SK-N-SH treated with all-trans-retinoic acid at 6 μM for 48 hours (cell line): ENCODE measurements at regions not wholly inside any gene's neighbourhood (a gene's known extent, or its start where the extent isn't known, plus 50 kb on each side); places are given as distances from the start of the nearest gene placed in this dataset.

Experiments used
- ATAC-seq: fragments of 200-7000 bp; cut with Tn5 transposase; 3 replicates; pipeline ENCODE4 v1.9.1; 2020; ENCODE audit warnings: mild to moderate bottlenecking, moderate library complexity
- ARNTL ChIP-seq: fragments of 450-650 bp; formaldehyde crosslinking; IDR thresholded peaks from 2 replicates; pipeline ENCODE4 v1.5.0; 2020; ENCODE audit warnings: low read depth, mild to moderate bottlenecking, moderate library complexity, borderline replicate concordance
- BACH2 ChIP-seq: fragments of 250-450 bp; sonication (Bioruptor Pico); IDR thresholded peaks from 2 replicates; pipeline ENCODE4 v1.9.0; 2021; ENCODE audit warnings: mild to moderate bottlenecking, borderline replicate concordance
- CREB5 ChIP-seq: fragments of 250-450 bp; sonication (Bioruptor Pico); IDR thresholded peaks from 2 replicates; pipeline ENCODE4 v1.5.1; 2020; ENCODE audit warnings: low read depth, mild to moderate bottlenecking, moderate library complexity
- CSRNP3 ChIP-seq: fragments of 250-450 bp; sonication (Bioruptor Pico); IDR thresholded peaks from 2 replicates; pipeline ENCODE4 v1.5.1; 2021; ENCODE audit warnings: mild to moderate bottlenecking, moderate library complexity
- ESRRG ChIP-seq: fragments of 250-450 bp; sonication (Bioruptor Pico); IDR thresholded peaks from 2 replicates; pipeline ENCODE4 v1.6.1; 2021; ENCODE audit warnings: mild to moderate bottlenecking
- GLIS3 ChIP-seq: fragments of 250-450 bp; sonication (Bioruptor Pico); IDR thresholded peaks from 2 replicates; pipeline ENCODE4 v1.5.0; 2020; ENCODE audit warnings: mild to moderate bottlenecking, moderate library complexity
- ISL1 ChIP-seq: fragments of 250-450 bp; sonication (Bioruptor Pico); IDR thresholded peaks from 2 replicates; pipeline ENCODE4 v2.1.2; 2022; ENCODE audit warnings: mild to moderate bottlenecking, moderate library complexity
- OSR1 ChIP-seq: fragments of 250-450 bp; sonication (Bioruptor Pico); IDR thresholded peaks from 2 replicates; pipeline ENCODE4 v1.8.0; 2022; ENCODE audit warnings: moderate library complexity, mild to moderate bottlenecking, inconsistent platforms
- PPARA ChIP-seq: fragments of 250-450 bp; sonication (Bioruptor Pico); IDR thresholded peaks from 2 replicates; pipeline ENCODE4 v1.5.0; 2020; ENCODE audit warnings: mild to moderate bottlenecking, borderline replicate concordance
- SNAI2 ChIP-seq: fragments of 250-450 bp; sonication (Bioruptor Pico); IDR thresholded peaks from 2 replicates; pipeline ENCODE4 v1.5.0; 2020; ENCODE audit warnings: mild to moderate bottlenecking, moderate library complexity
- TCF4 ChIP-seq: fragments of 250-450 bp; sonication (Bioruptor Pico); IDR thresholded peaks from 2 replicates; pipeline ENCODE4 v1.8.0; 2021; ENCODE audit warnings: mild to moderate bottlenecking, moderate library complexity, borderline replicate concordance
- TOX ChIP-seq: fragments of 250-450 bp; sonication (Bioruptor Pico); IDR thresholded peaks from 2 replicates; pipeline ENCODE4 v1.8.0; 2021; ENCODE audit warnings: mild to moderate bottlenecking, moderate library complexity, borderline replicate concordance
- ZC3H10 ChIP-seq: fragments of 250-450 bp; sonication (Bioruptor Pico); IDR thresholded peaks from 2 replicates; pipeline ENCODE4 v1.5.1; 2021; ENCODE audit warnings: mild to moderate bottlenecking, moderate library complexity
- ZFP3 ChIP-seq: fragments of 250-450 bp; sonication (Bioruptor Pico); IDR thresholded peaks from 2 replicates; pipeline ENCODE4 v1.5.0; 2020; ENCODE audit warnings: mild to moderate bottlenecking, moderate library complexity
- ZFP30 ChIP-seq: fragments of 450-650 bp; formaldehyde crosslinking; IDR thresholded peaks from 2 replicates; pipeline ENCODE4 v1.5.0; 2022; ENCODE audit warnings: mild to moderate bottlenecking, moderate library complexity
- ZNF70 ChIP-seq: fragments of 450-650 bp; formaldehyde crosslinking; IDR thresholded peaks from 2 replicates; pipeline ENCODE4 v1.5.0; 2020; ENCODE audit warnings: mild to moderate bottlenecking, moderate library complexity
- ZNF8 ChIP-seq: fragments of 450-650 bp; formaldehyde crosslinking; IDR thresholded peaks from 2 replicates; pipeline ENCODE4 v1.5.0; 2020; ENCODE audit warnings: mild to moderate bottlenecking, moderate library complexity
- TF ChIP-seq, protein P1 (sequence below): fragments of 250-450 bp; sonication (Bioruptor Pico); IDR thresholded peaks from 2 replicates; pipeline ENCODE4 v1.5.0; 2020; ENCODE audit warnings: mild to moderate bottlenecking, moderate library complexity
- TF ChIP-seq, protein P2 (sequence below): fragments of 250-450 bp; sonication (Bioruptor Pico); IDR thresholded peaks from 2 replicates; pipeline ENCODE4 v1.8.0; 2021; ENCODE audit warnings: low read depth, mild to moderate bottlenecking, moderate library complexity, borderline replicate concordance

DNA sequence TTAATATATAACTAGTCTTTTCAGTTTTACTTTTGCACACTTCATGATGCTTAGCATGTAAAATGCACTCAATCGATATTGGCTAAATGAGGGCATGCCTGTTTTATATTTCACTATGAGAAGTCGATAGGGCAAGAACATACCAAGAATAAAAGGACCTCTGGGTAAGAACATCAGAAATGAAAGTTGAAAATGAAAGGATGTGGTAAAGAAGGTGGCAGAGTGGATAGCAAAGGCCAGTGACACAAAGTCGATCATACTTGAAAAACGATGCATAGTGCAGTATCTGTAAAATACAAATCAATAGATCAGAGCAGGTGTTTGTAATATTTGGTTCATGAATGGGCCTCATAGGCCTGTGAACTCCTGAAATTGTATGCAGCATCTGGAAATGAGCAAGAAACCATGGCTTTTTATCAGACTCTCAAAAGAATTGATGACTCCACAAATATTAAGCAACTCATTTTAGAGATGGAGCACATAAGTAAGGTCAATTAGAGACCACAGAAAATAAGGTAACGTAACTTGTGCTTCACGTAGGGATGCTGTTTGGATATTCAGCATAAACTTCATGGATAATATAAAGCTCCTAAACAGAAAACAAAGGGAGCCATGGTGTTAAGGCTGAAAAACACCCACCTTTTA lies 653.4 kb downstream of the NYAP2 start (continued):
- no peak for TF ChIP-seq CSRNP3
- TF ChIP-seq BACH2 (CRISPR knock-in tag) = no peak
- TF ChIP-seq ISL1 (CRISPR knock-in tag) = no peak
- TF ChIP-seq SNAI2 (CRISPR knock-in tag) = no peak
- TF ChIP-seq GLIS3 (CRISPR knock-in tag) = no peak
- TF ChIP-seq TCF4 (CRISPR knock-in tag) = no peak
- no peak for TF ChIP-seq ESRRG (CRISPR knock-in tag)
- no peak for TF ChIP-seq ZC3H10

DNA sequence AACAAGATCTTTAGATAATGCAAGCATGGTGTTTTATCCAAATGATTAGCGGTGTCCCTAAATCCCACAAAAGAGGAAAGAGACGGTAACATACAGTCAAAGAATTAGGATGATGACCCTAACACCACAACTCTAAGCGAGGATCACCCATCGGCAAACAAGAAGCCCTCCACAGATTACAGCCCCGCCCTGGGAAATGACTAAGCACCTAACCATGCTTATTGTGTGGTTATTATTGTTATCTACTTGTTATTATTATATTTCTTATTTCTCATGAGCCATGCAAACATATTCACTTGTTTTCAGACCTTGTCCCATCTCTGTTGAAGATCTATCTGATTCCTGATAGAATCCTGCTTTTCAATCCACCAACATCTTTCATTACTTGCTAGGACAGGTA lies 651.3 kb downstream of the NYAP2 start:
- no peak for ATAC-seq
- TF ChIP-seq GLIS3 (CRISPR knock-in tag) (no peak), ESRRG (CRISPR knock-in tag) (no peak), ARNTL (CRISPR knock-in tag) (no peak), ZC3H10 (no peak), ZFP3 (CRISPR knock-in tag) (no peak), TCF4 (CRISPR knock-in tag) (no peak)

DNA sequence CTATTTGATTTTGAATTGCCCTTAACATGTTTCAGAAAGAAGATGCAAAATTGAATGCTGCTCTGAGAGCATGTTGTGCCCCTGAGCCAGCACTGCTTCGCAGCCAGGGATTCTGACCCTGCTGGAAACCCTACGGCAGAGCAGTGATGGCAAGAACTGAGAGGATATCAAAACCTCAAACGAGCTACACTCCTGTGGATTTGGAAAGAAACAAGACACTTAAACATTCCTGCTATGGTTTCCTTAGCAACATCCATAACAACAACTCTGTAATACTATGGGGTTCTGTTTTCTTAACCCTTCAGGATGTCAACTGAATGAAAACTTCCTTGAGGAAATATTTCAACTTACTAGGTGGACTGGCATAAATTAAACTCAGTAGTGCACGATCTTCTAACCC lies 649.1 kb downstream of the NYAP2 start:
- peak; percentile 97 for ATAC-seq
- TF ChIP-seq, protein P1, sequence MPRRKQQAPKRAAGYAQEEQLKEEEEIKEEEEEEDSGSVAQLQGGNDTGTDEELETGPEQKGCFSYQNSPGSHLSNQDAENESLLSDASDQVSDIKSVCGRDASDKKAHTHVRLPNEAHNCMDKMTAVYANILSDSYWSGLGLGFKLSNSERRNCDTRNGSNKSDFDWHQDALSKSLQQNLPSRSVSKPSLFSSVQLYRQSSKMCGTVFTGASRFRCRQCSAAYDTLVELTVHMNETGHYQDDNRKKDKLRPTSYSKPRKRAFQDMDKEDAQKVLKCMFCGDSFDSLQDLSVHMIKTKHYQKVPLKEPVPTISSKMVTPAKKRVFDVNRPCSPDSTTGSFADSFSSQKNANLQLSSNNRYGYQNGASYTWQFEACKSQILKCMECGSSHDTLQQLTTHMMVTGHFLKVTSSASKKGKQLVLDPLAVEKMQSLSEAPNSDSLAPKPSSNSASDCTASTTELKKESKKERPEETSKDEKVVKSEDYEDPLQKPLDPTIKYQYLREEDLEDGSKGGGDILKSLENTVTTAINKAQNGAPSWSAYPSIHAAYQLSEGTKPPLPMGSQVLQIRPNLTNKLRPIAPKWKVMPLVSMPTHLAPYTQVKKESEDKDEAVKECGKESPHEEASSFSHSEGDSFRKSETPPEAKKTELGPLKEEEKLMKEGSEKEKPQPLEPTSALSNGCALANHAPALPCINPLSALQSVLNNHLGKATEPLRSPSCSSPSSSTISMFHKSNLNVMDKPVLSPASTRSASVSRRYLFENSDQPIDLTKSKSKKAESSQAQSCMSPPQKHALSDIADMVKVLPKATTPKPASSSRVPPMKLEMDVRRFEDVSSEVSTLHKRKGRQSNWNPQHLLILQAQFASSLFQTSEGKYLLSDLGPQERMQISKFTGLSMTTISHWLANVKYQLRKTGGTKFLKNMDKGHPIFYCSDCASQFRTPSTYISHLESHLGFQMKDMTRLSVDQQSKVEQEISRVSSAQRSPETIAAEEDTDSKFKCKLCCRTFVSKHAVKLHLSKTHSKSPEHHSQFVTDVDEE = no peak
- TF ChIP-seq SNAI2 (CRISPR knock-in tag) (no peak), GLIS3 (CRISPR knock-in tag) (no peak), OSR1 (no peak), ISL1 (CRISPR knock-in tag) (no peak)

DNA sequence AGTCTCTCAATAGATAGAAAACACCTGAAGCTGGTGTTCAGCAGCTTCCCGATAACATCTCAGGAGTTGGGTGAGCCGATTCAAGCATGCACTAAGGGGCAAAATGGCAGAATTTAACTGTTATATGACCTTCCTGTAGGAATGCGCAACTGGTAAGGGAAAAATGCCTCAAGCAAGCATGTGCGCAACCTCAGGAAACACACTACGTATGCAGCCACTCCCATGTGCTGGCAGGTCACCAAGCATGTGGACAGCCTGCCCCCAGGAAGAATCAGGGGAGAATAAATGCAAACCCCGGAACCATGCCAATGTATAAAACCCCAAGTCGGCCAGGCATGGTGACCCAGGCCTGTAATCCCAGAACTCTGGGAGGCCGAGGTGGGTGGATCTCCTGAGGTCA lies 645.6 kb downstream of the NYAP2 start:
- ATAC-seq = no peak
- no peak for TF ChIP-seq ZFP3 (CRISPR knock-in tag)
- no peak for TF ChIP-seq SNAI2 (CRISPR knock-in tag)
- no peak for TF ChIP-seq PPARA (CRISPR knock-in tag)
- no peak for TF ChIP-seq CSRNP3

DNA sequence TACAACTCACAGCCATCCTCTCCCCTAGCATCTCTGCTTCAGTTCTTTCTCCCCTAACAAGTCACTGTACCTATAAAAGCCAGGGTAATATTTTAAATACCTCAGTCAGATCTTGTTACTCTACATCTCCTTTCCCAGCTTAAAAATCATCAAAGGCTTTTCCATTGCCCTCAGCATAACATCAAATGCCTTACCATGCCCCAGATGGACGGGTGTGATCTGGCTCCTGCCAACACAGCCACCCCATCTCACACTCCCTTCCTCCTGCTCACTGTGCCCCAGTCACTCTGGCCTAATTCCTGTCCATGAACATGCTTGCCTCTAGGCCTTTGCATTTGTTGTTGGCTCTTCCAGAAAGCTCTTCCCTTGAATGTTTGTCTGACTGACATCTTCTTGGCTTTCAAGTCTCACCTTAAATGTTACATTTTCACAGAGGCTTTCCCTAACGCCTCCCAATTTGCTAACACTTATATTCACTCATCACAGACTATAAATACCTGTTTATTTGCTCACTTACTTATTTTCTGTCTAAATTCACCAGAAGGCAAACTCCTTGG lies 640.9 kb downstream of the NYAP2 start:
- TF ChIP-seq CREB5 (CRISPR knock-in tag) (no peak), BACH2 (CRISPR knock-in tag) (no peak), ARNTL (CRISPR knock-in tag) (no peak), ZFP3 (CRISPR knock-in tag) (no peak), TCF4 (CRISPR knock-in tag) (no peak), ZFP30 (CRISPR knock-in tag) (no peak), ZNF70 (no peak), ESRRG (CRISPR knock-in tag) (no peak), GLIS3 (CRISPR knock-in tag) (no peak), ZC3H10 (no peak), PPARA (CRISPR knock-in tag) (no peak), OSR1 (no peak), ZNF8 (no peak), SNAI2 (CRISPR knock-in tag) (no peak), TOX (CRISPR knock-in tag) (no peak)
- TF ChIP-seq, protein P1 = no peak
- TF ChIP-seq, protein P2, sequence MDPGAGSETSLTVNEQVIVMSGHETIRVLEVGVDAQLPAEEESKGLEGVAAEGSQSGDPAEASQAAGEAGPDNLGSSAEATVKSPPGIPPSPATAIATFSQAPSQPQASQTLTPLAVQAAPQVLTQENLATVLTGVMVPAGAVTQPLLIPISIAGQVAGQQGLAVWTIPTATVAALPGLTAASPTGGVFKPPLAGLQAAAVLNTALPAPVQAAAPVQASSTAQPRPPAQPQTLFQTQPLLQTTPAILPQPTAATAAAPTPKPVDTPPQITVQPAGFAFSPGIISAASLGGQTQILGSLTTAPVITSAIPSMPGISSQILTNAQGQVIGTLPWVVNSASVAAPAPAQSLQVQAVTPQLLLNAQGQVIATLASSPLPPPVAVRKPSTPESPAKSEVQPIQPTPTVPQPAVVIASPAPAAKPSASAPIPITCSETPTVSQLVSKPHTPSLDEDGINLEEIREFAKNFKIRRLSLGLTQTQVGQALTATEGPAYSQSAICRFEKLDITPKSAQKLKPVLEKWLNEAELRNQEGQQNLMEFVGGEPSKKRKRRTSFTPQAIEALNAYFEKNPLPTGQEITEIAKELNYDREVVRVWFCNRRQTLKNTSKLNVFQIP (CRISPR knock-in tag) = no peak
- no peak for ATAC-seq
